PC-3 (cell line): ENCODE measurements at regions not wholly inside any gene's neighbourhood (a gene's known extent, or its start where the extent isn't known, plus 50 kb on each side); places are given as distances from the start of the nearest gene placed in this dataset.

Experiments
- CTCF ChIP-seq: fragments of 300-600 bp; sonication (generic); conservative IDR thresholded peaks from 2 replicates; pipeline ENCODE4 v1.5.1; 2017; ENCODE audit warnings: antibody characterized with exemption, low read depth, mild to moderate bottlenecking, low read length
- EZH2 ChIP-seq: fragments of 300-600 bp; sonication (generic); IDR thresholded peaks from one replicate; pipeline ENCODE4 v1.6.1; 2017; ENCODE audit warnings: antibody characterized with exemption, mild to moderate bottlenecking, low read length; ENCODE audit not compliant: unreplicated experiment
- EZH2phosphoT487 ChIP-seq: fragments of 300-600 bp; sonication (generic); IDR thresholded peaks from 2 replicates; pipeline ENCODE4 v1.6.1; 2018; ENCODE audit warnings: mild to moderate bottlenecking, antibody characterized with exemption, low read length, borderline replicate concordance

GRCh38 chr11:26858098-26858497 lies 135.8 kb upstream of the FIBIN start:
- TF ChIP-seq CTCF (no peak), EZH2phosphoT487 (no peak), EZH2 (no peak)
